ENCODE measurements at regions not wholly inside any gene's neighbourhood (a gene's known extent, or its start where the extent isn't known, plus 50 kb on each side); places are given as distances from the start of the nearest gene placed in this dataset.

GRCh38 chr1:18536915-18537314 is 56.2 kb downstream of the KLHDC7A start:
- no peak overlapping the region for H3K4me3 ChIP-seq (ENCODE audit: low read depth, low read length)
- ChIA-PET CTCF (no interaction called here), POLR2A (no interaction called here)
- no peaks in the 10 kb centered on the region for H3K9me3 ChIP-seq (ENCODE audit: control insufficient read depth, insufficient read depth, low read depth, low read length)
- TF ChIP-seq ZNF311 (tag by site-specific recombination; IDR thresholded peaks at IDR 0.05; ENCODE audit: borderline replicate concordance) (no peak), GLIS1 (tag by site-specific recombination; IDR thresholded peaks at IDR 0.05) (no peak), ZNF391 (tag by site-specific recombination; IDR thresholded peaks at IDR 0.05; ENCODE audit: borderline replicate concordance, low read depth) (no peak), ZFHX2 (tag by site-specific recombination; conservative IDR thresholded peaks at IDR 0.05) (no peak), ZNF354C (tag by site-specific recombination; IDR thresholded peaks at IDR 0.05; ENCODE audit: borderline replicate concordance, low read depth) (no peak)
- no peaks in the 10 kb centered on the region for H3K36me3 ChIP-seq (ENCODE audit: control insufficient read depth in 2 of 2, insufficient read depth in 1 of 2, low read length in 2 of 2)
- no peak overlapping the region for H3K27ac ChIP-seq (ENCODE audit: extremely low read depth, low read depth, low read length)
- no peaks in the 10 kb centered on the region for H3K4me1 ChIP-seq (ENCODE audit: control insufficient read depth, insufficient read depth, low read length)

DNA sequence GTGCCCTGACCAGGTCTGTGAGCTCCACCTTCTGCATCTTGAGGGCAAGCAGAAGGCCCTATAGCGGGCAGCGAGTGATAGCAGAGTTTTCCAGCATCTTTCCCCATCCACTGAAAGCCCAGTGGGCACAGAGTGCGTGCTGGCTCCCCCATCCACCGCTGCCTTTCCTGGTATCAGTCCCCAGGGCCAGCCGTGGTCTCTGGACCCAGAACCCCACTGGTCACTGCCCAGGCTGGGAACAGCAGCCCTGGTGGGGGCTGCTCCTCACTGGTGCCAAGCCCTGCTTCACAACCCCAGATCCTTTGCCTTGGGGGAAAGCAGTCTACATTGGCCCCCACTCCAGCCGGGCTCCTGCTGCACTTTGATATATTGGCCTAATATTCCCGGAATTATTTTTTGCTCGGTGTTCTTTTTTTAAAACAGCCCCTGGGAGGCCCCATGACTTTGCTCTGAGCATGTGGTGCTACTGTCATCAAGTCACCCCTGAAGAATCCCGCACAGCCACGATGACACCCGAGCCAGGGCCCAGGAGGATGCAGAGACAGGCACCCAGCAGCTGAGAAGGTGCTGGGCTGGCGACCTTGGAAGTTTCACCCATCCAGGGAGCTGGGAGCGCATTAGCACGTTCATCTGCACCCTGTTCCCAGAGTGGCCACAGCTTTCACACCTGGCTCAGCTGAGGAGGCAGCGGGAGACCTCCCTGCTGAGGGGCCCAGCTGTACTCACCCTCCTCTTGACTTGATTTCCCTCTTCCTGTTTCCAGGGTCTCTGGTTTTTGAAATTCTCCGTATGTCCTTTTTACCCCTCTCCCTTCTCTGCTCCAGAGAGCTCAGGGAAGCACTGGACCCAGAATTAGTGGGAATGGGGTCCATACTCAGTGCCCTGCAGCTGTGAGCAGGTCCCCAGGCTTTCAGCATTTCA is 56.9 kb downstream of the KLHDC7A start:
- Histone ChIP-seq H3K4me1 (ENCODE audit: control insufficient read depth, insufficient read depth, low read length) (no peaks in the 10 kb centered on the region), H3K36me3 (ENCODE audit: control insufficient read depth in 2 of 2, insufficient read depth in 1 of 2, low read length in 2 of 2) (no peaks in the 10 kb centered on the region), H3K4me3 (ENCODE audit: low read depth, low read length) (no peak overlapping the region), H3K9me3 (ENCODE audit: control insufficient read depth, insufficient read depth, low read depth, low read length) (no peaks in the 10 kb centered on the region), H3K27ac (ENCODE audit: extremely low read depth, low read depth, low read length) (no peak overlapping the region)
- ChIA-PET POLR2A (interaction anchor here (0.6 kb wide), 1 partner anchor 38 kb away, joined by 6 read pairs; no protein-coding TSS in a partner anchor), CTCF (interaction anchor here (0.5 to 1.2 kb wide), 3 partner anchors 44 to 438 kb away, joined by 3 to 4 read pairs (median 3); no protein-coding TSS in a partner anchor)
- TF ChIP-seq, protein P1, sequence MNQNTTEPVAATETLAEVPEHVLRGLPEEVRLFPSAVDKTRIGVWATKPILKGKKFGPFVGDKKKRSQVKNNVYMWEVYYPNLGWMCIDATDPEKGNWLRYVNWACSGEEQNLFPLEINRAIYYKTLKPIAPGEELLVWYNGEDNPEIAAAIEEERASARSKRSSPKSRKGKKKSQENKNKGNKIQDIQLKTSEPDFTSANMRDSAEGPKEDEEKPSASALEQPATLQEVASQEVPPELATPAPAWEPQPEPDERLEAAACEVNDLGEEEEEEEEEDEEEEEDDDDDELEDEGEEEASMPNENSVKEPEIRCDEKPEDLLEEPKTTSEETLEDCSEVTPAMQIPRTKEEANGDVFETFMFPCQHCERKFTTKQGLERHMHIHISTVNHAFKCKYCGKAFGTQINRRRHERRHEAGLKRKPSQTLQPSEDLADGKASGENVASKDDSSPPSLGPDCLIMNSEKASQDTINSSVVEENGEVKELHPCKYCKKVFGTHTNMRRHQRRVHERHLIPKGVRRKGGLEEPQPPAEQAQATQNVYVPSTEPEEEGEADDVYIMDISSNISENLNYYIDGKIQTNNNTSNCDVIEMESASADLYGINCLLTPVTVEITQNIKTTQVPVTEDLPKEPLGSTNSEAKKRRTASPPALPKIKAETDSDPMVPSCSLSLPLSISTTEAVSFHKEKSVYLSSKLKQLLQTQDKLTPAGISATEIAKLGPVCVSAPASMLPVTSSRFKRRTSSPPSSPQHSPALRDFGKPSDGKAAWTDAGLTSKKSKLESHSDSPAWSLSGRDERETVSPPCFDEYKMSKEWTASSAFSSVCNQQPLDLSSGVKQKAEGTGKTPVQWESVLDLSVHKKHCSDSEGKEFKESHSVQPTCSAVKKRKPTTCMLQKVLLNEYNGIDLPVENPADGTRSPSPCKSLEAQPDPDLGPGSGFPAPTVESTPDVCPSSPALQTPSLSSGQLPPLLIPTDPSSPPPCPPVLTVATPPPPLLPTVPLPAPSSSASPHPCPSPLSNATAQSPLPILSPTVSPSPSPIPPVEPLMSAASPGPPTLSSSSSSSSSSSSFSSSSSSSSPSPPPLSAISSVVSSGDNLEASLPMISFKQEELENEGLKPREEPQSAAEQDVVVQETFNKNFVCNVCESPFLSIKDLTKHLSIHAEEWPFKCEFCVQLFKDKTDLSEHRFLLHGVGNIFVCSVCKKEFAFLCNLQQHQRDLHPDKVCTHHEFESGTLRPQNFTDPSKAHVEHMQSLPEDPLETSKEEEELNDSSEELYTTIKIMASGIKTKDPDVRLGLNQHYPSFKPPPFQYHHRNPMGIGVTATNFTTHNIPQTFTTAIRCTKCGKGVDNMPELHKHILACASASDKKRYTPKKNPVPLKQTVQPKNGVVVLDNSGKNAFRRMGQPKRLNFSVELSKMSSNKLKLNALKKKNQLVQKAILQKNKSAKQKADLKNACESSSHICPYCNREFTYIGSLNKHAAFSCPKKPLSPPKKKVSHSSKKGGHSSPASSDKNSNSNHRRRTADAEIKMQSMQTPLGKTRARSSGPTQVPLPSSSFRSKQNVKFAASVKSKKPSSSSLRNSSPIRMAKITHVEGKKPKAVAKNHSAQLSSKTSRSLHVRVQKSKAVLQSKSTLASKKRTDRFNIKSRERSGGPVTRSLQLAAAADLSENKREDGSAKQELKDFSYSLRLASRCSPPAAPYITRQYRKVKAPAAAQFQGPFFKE (tag by site-specific recombination; IDR thresholded peaks at IDR 0.05; ENCODE audit: borderline replicate concordance), result no peak
- TF ChIP-seq ZNF654 (tag by site-specific recombination; IDR thresholded peaks at IDR 0.05; ENCODE audit: low read depth) (no peak), YY1 (tag by site-specific recombination; IDR thresholded peaks at IDR 0.05) (no peak), ZEB2 (tag by site-specific recombination; IDR thresholded peaks at IDR 0.05) (no peak), ZFP3 (tag by site-specific recombination; IDR thresholded peaks at IDR 0.05; ENCODE audit: low read depth) (no peak), ZNF518A (tag by site-specific recombination; conservative IDR thresholded peaks at IDR 0.05; ENCODE audit: low read depth) (no peak), ZBTB20 (tag by site-specific recombination; IDR thresholded peaks at IDR 0.05) (no peak), REPIN1 (tag by site-specific recombination; IDR thresholded peaks at IDR 0.05; ENCODE audit: low read depth) (no peak), ZNF501 (tag by site-specific recombination; IDR thresholded peaks at IDR 0.05) (no peak), ZFP69B (tag by site-specific recombination; IDR thresholded peaks at IDR 0.05) (no peak), ZBTB8A (tag by site-specific recombination; IDR thresholded peaks at IDR 0.05) (no peak)
